HCT116 (cell line): ENCODE measurements at regions not wholly inside any gene's neighbourhood (a gene's known extent, or its start where the extent isn't known, plus 50 kb on each side); places are given as distances from the start of the nearest gene placed in this dataset.

Experiments
- ATAC-seq: fragments of 200-7000 bp; cut with Tn5 transposase; 2 replicates; pipeline ENCODE4 v1.9.1; 2020; ENCODE audit warnings: mild to moderate bottlenecking, moderate library complexity
- BruUV-seq: library from RNA; stranded (reverse); fragments of 400-500 nt; replicated peaks from 2 replicates; lab custom pipeline; 2021; lab: Mats Ljungman, UMichigan
- CTCF ChIA-PET: fragments of 300-600 bp; sonication (Branson Sonifier 250); formaldehyde crosslinking; loops from one replicate; lab custom pipeline; 2021; ENCODE audit warnings: antibody characterized with exemption; lab: Charles Lee
- POLR2A ChIA-PET: fragments of 300-600, 350-600 bp; sonication (Branson Sonifier 250); formaldehyde crosslinking; loops from one replicate; lab custom pipeline; 2021; ENCODE audit warnings: antibody characterized with exemption; lab: Charles Lee
- RAD21 ChIA-PET, 2 experiments: fragments of 300-600 bp; sonication (Branson Sonifier 250); formaldehyde crosslinking; loops; one replicate each; lab custom pipeline; 2023; ENCODE audit warnings: low total read pairs in 2 of 2; ENCODE audit not compliant: uncharacterized antibody in 2 of 2, unreplicated experiment in 2 of 2, low non-redundant PET in 1 of 2; lab: Charles Lee
- DNase-seq: peaks from one replicate; pipeline ENCODE4 v3.0.0-alpha.2; 2010; ENCODE audit warnings: low read depth, low spot score
- H2AFZ ChIP-seq: fragments of 200-600 bp; shearing (Covaris generic), sonication (generic); 2 replicates; pipeline ENCODE4 v1.6.1; 2017; ENCODE audit warnings: low read depth, mixed run types, mixed read lengths, antibody characterized with exemption, low read length; ENCODE audit not compliant: poor library complexity, severe bottlenecking
- H3K27ac ChIP-seq: 2 replicates; pipeline ENCODE4 v1.5.1; 2012; ENCODE audit warnings: low read depth, low read length
- H3K27me3 ChIP-seq: fragments of 200-600 bp; sonication (generic); 2 replicates; pipeline ENCODE4 v1.6.1; 2016; ENCODE audit warnings: mixed run types, low read length, mixed read lengths; ENCODE audit not compliant: insufficient read depth
- H3K36me3 ChIP-seq, 2 experiments: fragments of 200-500 bp in 1 of 2; fragments of 200-600 bp in 1 of 2; sonication (Bioruptor generic) in 1 of 2; sonication (generic) in 1 of 2; 2 replicates each; pipeline versions ENCODE4 v1.5.1 to v1.6.1; 2014 to 2016; ENCODE audit warnings: low read length in 2 of 2, inconsistent platforms in 1 of 2, mixed read lengths in 1 of 2, mixed run types in 1 of 2; ENCODE audit not compliant: insufficient read depth in 2 of 2, control insufficient read depth in 1 of 2
- H3K4me1 ChIP-seq, 2 experiments: fragments of 200-600 bp in 1 of 2; sonication (generic) in 1 of 2; 2 replicates each; pipeline versions ENCODE4 v1.5.1 to v1.6.1; 2012 to 2017; ENCODE audit warnings: low read length in 2 of 2, inconsistent platforms in 1 of 2, mild to moderate bottlenecking in 1 of 2, mixed read lengths in 1 of 2, mixed run types in 1 of 2, moderate library complexity in 1 of 2; ENCODE audit not compliant: insufficient read depth in 2 of 2, control insufficient read depth in 1 of 2
- H3K4me2 ChIP-seq: fragments of 200-600 bp; sonication (generic); 2 replicates; pipeline ENCODE4 v1.6.1; 2017; ENCODE audit warnings: mixed run types, low read length, mixed read lengths
- H3K4me3 ChIP-seq, 2 experiments: fragments of 200-600 bp in 1 of 2; sonication (generic) in 1 of 2; replicated peaks in 1 of 2; 2 replicates each; pipeline ENCODE4 v1.5.1; 2011 to 2016; ENCODE audit warnings: low read length in 2 of 2, control low read depth in 1 of 2, low read depth in 1 of 2, mild to moderate bottlenecking in 1 of 2, mixed read lengths in 1 of 2, mixed run types in 1 of 2
- H3K79me2 ChIP-seq: fragments of 200-600 bp; sonication (generic); 2 replicates; pipeline ENCODE4 v1.6.1; 2017; ENCODE audit warnings: mild to moderate bottlenecking, mixed run types, low read length, moderate library complexity, mixed read lengths; ENCODE audit not compliant: insufficient read depth
- H3K9ac ChIP-seq: fragments of 200-600 bp; sonication (generic); 2 replicates; pipeline ENCODE4 v1.6.1; 2016; ENCODE audit warnings: low read length, mixed read lengths
- H3K9me2 ChIP-seq: fragments of 200-600 bp; sonication (generic), shearing (Covaris generic); 2 replicates; pipeline ENCODE4 v1.6.1; 2017; ENCODE audit warnings: mixed run types, mild to moderate bottlenecking, moderate library complexity; ENCODE audit not compliant: insufficient read depth
- H3K9me3 ChIP-seq, 2 experiments: fragments of 200-500 bp in 1 of 2; fragments of 200-600 bp in 1 of 2; sonication (Bioruptor generic) in 1 of 2; sonication (generic) in 1 of 2; 2 replicates each; pipeline ENCODE4 v1.6.1; 2014 to 2017; ENCODE audit warnings: low read length in 2 of 2, mixed read lengths in 2 of 2, inconsistent platforms in 1 of 2, low read depth in 1 of 2, mild to moderate bottlenecking in 1 of 2, mixed run types in 1 of 2, moderate library complexity in 1 of 2; ENCODE audit not compliant: control insufficient read depth in 1 of 2, insufficient read depth in 1 of 2
- H4K20me1 ChIP-seq: fragments of 200-600 bp; sonication (generic), shearing (Covaris generic); 2 replicates; pipeline ENCODE4 v1.6.1; 2017; ENCODE audit warnings: mixed run types, mild to moderate bottlenecking, moderate library complexity; ENCODE audit not compliant: insufficient read depth
- CBX3 ChIP-seq: IDR thresholded peaks from 2 replicates; pipeline ENCODE4 v1.6.1; 2012; ENCODE audit warnings: low read depth
- ELF1 ChIP-seq: IDR thresholded peaks from 2 replicates; pipeline ENCODE4 v1.6.1; 2012; ENCODE audit warnings: low read depth, borderline replicate concordance
- EZH2 ChIP-seq: fragments of 200-600 bp; sonication (generic); IDR thresholded peaks from 2 replicates; pipeline ENCODE4 v1.6.1; 2017; ENCODE audit warnings: antibody characterized with exemption, mixed run types
- EZH2phosphoT487 ChIP-seq: fragments of 200-600 bp; IDR thresholded peaks from 2 replicates; pipeline ENCODE4 v1.6.1; 2018; ENCODE audit warnings: antibody characterized with exemption, borderline replicate concordance
- FOSL1 ChIP-seq: IDR thresholded peaks from 2 replicates; pipeline ENCODE4 v1.6.1; 2012; ENCODE audit warnings: low read depth
- JUND ChIP-seq: IDR thresholded peaks from 2 replicates; pipeline ENCODE4 v1.6.1; 2012
- SIN3A ChIP-seq: IDR thresholded peaks from 2 replicates; pipeline ENCODE4 v1.6.1; 2012; ENCODE audit warnings: low read depth
- SP1 ChIP-seq: IDR thresholded peaks from 2 replicates; pipeline ENCODE4 v1.6.1; 2012; ENCODE audit warnings: low read depth
- SRF ChIP-seq: IDR thresholded peaks from 2 replicates; pipeline ENCODE4 v1.6.1; 2012; ENCODE audit warnings: low read depth
- ZNF274 ChIP-seq: fragments of 200-500 bp; sonication (Bioruptor generic); IDR thresholded peaks from 2 replicates; pipeline ENCODE4 v1.6.1; 2014; ENCODE audit warnings: mild to moderate bottlenecking, low read depth, low read length, inconsistent platforms
- intact Hi-C: fragments of 100-400 bp; cut with micrococcal nuclease; formaldehyde crosslinking; loops from 2 replicates; pipeline ENCODE4 v1.10.0; 2022
- TF ChIP-seq, protein P1 (sequence below): IDR thresholded peaks from 2 replicates; pipeline ENCODE4 v1.6.1; 2012; ENCODE audit warnings: low read depth
- TF ChIP-seq, protein P2 (sequence below), 3 experiments: fragments of 200-600 bp in 1 of 3; sonication (generic) in 1 of 3; IDR thresholded peaks in 2 of 3; conservative IDR thresholded peaks in 1 of 3; 2 replicates each; pipeline ENCODE4 v1.5.1; 2012 to 2017; ENCODE audit warnings: low read depth in 2 of 3, low read length in 2 of 3, antibody characterized with exemption in 1 of 3, borderline replicate concordance in 1 of 3, control low read depth in 1 of 3, mild to moderate bottlenecking in 1 of 3, mixed read lengths in 1 of 3, mixed run types in 1 of 3, moderate library complexity in 1 of 3; ENCODE audit not compliant: insufficient read depth in 1 of 3

DNA sequence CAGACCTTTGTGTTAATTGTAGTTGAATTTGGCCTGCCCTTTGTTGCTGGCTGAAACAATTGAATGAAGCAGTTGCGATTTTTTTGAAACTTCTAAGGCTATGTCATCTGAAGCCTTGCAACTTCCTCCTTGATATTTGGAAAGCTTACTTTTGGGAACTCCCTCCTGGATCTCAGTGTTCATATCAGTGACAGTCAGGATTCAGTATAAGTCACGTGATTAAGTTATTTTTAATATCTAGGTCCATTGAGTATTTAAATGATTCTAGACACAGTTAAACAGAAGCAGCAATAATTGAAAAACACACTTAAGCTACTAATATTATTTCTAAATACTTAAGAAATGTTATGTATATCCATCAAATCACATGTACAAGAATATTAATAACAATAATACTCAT lies 951.3 kb downstream of the GRIK2 start:
- no peaks in the 10 kb centered on the region for H3K9me3 ChIP-seq
- intact Hi-C loops: no loop called here
- no peaks in the 10 kb centered on the region for H3K36me3 ChIP-seq
- no peaks in the 10 kb centered on the region for H3K79me2 ChIP-seq
- DNase-seq (no peak), ATAC-seq (no peak)
- ChIA-PET CTCF (no interaction called here), POLR2A (no interaction called here), RAD21 (no interaction called here)
- H2AFZ ChIP-seq: no peak overlapping the region
- no peaks in the 10 kb centered on the region for H3K4me1 ChIP-seq
- no peaks in the 10 kb centered on the region for H3K27me3 ChIP-seq
- BruUV-seq: no TSS peak
- H3K9ac ChIP-seq: no peak overlapping the region
- no peak overlapping the region for H3K4me3 ChIP-seq
- TF ChIP-seq FOSL1 (no peak), ZNF274 (no peak)
- TF ChIP-seq, protein P1, sequence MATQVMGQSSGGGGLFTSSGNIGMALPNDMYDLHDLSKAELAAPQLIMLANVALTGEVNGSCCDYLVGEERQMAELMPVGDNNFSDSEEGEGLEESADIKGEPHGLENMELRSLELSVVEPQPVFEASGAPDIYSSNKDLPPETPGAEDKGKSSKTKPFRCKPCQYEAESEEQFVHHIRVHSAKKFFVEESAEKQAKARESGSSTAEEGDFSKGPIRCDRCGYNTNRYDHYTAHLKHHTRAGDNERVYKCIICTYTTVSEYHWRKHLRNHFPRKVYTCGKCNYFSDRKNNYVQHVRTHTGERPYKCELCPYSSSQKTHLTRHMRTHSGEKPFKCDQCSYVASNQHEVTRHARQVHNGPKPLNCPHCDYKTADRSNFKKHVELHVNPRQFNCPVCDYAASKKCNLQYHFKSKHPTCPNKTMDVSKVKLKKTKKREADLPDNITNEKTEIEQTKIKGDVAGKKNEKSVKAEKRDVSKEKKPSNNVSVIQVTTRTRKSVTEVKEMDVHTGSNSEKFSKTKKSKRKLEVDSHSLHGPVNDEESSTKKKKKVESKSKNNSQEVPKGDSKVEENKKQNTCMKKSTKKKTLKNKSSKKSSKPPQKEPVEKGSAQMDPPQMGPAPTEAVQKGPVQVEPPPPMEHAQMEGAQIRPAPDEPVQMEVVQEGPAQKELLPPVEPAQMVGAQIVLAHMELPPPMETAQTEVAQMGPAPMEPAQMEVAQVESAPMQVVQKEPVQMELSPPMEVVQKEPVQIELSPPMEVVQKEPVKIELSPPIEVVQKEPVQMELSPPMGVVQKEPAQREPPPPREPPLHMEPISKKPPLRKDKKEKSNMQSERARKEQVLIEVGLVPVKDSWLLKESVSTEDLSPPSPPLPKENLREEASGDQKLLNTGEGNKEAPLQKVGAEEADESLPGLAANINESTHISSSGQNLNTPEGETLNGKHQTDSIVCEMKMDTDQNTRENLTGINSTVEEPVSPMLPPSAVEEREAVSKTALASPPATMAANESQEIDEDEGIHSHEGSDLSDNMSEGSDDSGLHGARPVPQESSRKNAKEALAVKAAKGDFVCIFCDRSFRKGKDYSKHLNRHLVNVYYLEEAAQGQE: no peak
- TF ChIP-seq, all 23 proteins: peak for 0
- Histone ChIP-seq H4K20me1 (no peaks in the 10 kb centered on the region), H3K27ac (no peak overlapping the region), H3K9me2 (no peaks in the 10 kb centered on the region), H3K4me2 (no peak overlapping the region)

DNA sequence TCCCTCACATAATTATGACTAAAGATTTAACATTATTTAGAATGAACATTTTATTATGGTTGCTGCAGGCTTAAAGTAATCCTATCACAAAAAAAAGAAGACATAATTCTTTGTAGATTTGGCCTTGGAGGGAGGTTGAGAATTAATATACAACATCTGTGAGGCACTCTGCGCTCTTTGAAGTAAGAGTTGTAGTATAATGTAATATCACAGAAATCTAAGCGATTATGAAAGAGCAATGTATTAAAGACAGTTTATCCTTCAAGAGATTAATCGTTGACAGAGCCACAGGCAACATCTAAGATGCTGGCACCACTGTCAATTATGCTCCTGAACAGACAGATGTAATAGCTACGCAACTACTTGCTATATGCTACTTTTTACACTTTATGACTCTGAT lies 946.8 kb downstream of the GRIK2 start:
- Histone ChIP-seq H2AFZ (no peak overlapping the region), H3K9me2 (no peaks in the 10 kb centered on the region), H3K27ac (no peak overlapping the region), H3K9me3 (no peaks in the 10 kb centered on the region), H3K4me1 (no peaks in the 10 kb centered on the region), H3K36me3 (no peaks in the 10 kb centered on the region), H3K4me3 (no peak overlapping the region), H3K9ac (no peak overlapping the region), H4K20me1 (no peaks in the 10 kb centered on the region), H3K79me2 (no peaks in the 10 kb centered on the region), H3K4me2 (no peak overlapping the region), H3K27me3 (no peaks in the 10 kb centered on the region)
- BruUV-seq: no TSS peak
- POLR2A ChIA-PET: no interaction called here
- intact Hi-C loops: no loop called here
- ATAC-seq (no peak), DNase-seq (no peak)
- RAD21 ChIA-PET: no interaction called here
- CTCF ChIA-PET: no interaction called here
- TF ChIP-seq EZH2phosphoT487 (no peak), JUND (no peak), CBX3 (no peak), SIN3A (no peak), ELF1 (no peak), ZNF274 (no peak), EZH2 (no peak), SP1 (no peak), SRF (no peak), FOSL1 (no peak)
- TF ChIP-seq, protein P2, sequence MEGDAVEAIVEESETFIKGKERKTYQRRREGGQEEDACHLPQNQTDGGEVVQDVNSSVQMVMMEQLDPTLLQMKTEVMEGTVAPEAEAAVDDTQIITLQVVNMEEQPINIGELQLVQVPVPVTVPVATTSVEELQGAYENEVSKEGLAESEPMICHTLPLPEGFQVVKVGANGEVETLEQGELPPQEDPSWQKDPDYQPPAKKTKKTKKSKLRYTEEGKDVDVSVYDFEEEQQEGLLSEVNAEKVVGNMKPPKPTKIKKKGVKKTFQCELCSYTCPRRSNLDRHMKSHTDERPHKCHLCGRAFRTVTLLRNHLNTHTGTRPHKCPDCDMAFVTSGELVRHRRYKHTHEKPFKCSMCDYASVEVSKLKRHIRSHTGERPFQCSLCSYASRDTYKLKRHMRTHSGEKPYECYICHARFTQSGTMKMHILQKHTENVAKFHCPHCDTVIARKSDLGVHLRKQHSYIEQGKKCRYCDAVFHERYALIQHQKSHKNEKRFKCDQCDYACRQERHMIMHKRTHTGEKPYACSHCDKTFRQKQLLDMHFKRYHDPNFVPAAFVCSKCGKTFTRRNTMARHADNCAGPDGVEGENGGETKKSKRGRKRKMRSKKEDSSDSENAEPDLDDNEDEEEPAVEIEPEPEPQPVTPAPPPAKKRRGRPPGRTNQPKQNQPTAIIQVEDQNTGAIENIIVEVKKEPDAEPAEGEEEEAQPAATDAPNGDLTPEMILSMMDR (IDR thresholded peaks at IDR 0.05 in 2 of 3, conservative IDR thresholded peaks at IDR 0.05 in 1 of 3; ENCODE audit: borderline replicate concordance in 1 of 3, insufficient read depth in 1 of 3, low read depth in 2 of 3, low read length in 2 of 3): no peak
- TF ChIP-seq, protein P1: no peak
